ENCODE measurements at regions not wholly inside any gene's neighbourhood (a gene's known extent, or its start where the extent isn't known, plus 50 kb on each side); places are given as distances from the start of the nearest gene placed in this dataset.

- H4K20me1 ChIP-seq (ENCODE audit: low read depth), result no peaks in the 10 kb centered on the region
- H3K4me3 Mint-ChIP-seq, result no peak overlapping the region
- no peak overlapping the region for H3K27ac Mint-ChIP-seq
- H2AFZ ChIP-seq (replicated peaks), result no peak overlapping the region
- no peak overlapping the region for H3K9ac ChIP-seq
- H3K9me3 Mint-ChIP-seq, result peaks cover 2% of the 10 kb centered on the region
- no peaks in the 10 kb centered on the region for H3K4me1 Mint-ChIP-seq
- no peaks in the 10 kb centered on the region for H3K9me3 ChIP-seq (ENCODE audit: low read depth)
- no peaks in the 10 kb centered on the region for H3K27me3 ChIP-seq
- H3K4me3 ChIP-seq, result no peak overlapping the region
- DNase-seq (ENCODE audit: low spot score), result no peak
- H3K27ac ChIP-seq, result no peak overlapping the region
- H3K79me2 ChIP-seq (ENCODE audit: low read depth), result no peaks in the 10 kb centered on the region
- TF ChIP-seq CTCF (IDR thresholded peaks at IDR 0.05) (no peak), EZH2phosphoT487 (IDR thresholded peaks at IDR 0.05) (no peak), EZH2 (IDR thresholded peaks at IDR 0.05) (no peak)
- H3K4me2 ChIP-seq, result no peak overlapping the region
- H3K4me1 ChIP-seq, result no peaks in the 10 kb centered on the region
- no peaks in the 10 kb centered on the region for H3K36me3 ChIP-seq
- H3K27me3 Mint-ChIP-seq (ENCODE audit: insufficient read depth, low read depth), result no peaks in the 10 kb centered on the region
- no peaks in the 10 kb centered on the region for H3K36me3 Mint-ChIP-seq
- no peaks in the 10 kb centered on the region for H3F3A ChIP-seq (ENCODE audit: low read depth)
Observed at GRCh38 chr12:86698641-86698980, 442.4 kb upstream of the MGAT4C start.

DNA sequence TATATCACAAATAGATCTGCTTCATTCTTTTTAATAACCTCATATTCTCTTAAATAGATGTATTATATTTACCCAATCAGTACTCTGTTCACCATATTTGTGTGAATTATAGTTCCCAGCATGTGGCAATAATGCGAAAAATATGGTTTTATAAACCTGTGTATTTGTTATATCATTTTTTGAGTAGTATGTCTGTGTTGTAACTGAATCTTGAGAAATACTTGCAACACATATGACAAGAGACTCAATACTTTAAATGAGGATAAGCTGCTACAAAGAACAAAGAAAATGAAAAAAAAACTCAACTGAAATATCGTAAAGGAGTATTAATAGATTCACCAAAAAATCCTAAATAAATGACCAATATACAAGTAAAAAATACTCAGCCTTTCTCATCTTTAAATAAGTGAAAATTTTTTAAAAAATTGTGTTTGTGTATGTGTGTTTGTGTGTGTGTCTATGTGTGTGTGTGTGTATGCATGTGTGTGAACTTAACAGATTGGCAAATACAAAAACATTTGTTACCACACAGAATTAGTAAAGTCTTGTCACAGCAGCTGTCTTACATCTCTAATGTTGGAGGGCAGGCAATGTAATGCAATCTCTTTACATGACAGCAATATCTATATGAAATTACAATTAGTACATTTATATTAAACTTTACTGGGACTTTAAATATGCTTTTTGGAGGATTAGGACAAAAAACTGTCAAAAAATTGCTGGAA is 441.9 kb upstream of the MGAT4C start:
- TF ChIP-seq EZH2 (IDR thresholded peaks at IDR 0.05), result no peak
- no peak for TF ChIP-seq EZH2phosphoT487 (IDR thresholded peaks at IDR 0.05)
- no peak for TF ChIP-seq CTCF (IDR thresholded peaks at IDR 0.05)
- H3K27ac ChIP-seq, result no peak overlapping the region

DNA sequence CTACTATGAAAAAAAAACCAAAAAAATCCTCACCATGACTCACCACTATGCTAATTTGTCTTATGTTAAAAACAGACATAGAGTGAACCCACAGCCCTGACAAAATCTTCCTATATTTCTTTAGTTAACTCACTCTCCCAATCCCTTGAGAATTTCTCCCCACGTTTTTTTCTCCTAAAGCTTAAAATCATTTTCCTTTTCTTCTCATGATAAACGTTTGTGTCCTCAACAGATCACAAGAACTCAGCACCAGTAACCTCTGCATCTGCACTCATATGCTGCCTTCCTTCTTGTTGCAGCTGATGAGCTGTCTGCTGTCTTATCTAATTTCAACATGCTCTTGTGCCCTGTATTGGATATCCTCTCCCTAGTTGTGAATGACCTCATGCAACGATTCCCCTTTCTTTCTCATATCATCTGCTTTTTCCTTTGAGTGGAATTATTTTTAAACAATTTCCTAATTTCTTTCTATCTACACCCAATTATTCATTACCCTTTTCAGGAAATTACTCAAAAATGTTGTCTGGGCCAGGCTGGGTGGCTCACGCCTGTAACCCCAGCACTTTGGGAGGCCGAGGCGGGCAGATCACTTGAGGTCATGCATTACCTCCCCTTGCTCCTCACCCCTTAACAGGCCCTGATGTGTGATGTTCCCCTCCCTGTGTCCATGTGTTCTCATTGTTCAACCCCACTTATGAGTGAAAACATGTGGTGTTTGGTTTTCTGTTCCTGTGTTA is 427.5 kb upstream of the MGAT4C start:
- Mint-ChIP-seq H3K9me3 (peaks cover 11% of the 10 kb centered on the region), H3K27ac (no peak overlapping the region), H3K27me3 (ENCODE audit: insufficient read depth, low read depth) (no peaks in the 10 kb centered on the region), H3K4me3 (no peak overlapping the region), H3K36me3 (peaks cover 2% of the 10 kb centered on the region), H3K4me1 (no peaks in the 10 kb centered on the region)
- no peak overlapping the region for H2AFZ ChIP-seq (replicated peaks)
- no peak for DNase-seq (ENCODE audit: low spot score)
- H3K27me3 ChIP-seq, result no peaks in the 10 kb centered on the region
- no peak overlapping the region for H3K4me2 ChIP-seq
- H4K20me1 ChIP-seq (ENCODE audit: low read depth), result no peaks in the 10 kb centered on the region
- H3K79me2 ChIP-seq (ENCODE audit: low read depth), result no peaks in the 10 kb centered on the region
- H3K9ac ChIP-seq, result no peak overlapping the region
- no peaks in the 10 kb centered on the region for H3K4me1 ChIP-seq
- H3K9me3 ChIP-seq (ENCODE audit: low read depth), result no peaks in the 10 kb centered on the region
- H3F3A ChIP-seq (ENCODE audit: low read depth), result no peaks in the 10 kb centered on the region
- TF ChIP-seq EZH2phosphoT487 (IDR thresholded peaks at IDR 0.05) (no peak), EZH2 (IDR thresholded peaks at IDR 0.05) (no peak), CTCF (IDR thresholded peaks at IDR 0.05) (no peak)
- H3K4me3 ChIP-seq, result no peak overlapping the region
- no peak overlapping the region for H3K27ac ChIP-seq
- no peaks in the 10 kb centered on the region for H3K36me3 ChIP-seq

More for the DNA sequence above, 441.9 kb upstream of the MGAT4C start:
- H3K27ac Mint-ChIP-seq, result no peak overlapping the region
- Histone ChIP-seq H3K9ac (no peak overlapping the region), H3K4me2 (no peak overlapping the region), H3K4me3 (no peak overlapping the region), H2AFZ (replicated peaks) (no peak overlapping the region), H3K27me3 (no peaks in the 10 kb centered on the region), H3F3A (ENCODE audit: low read depth) (no peaks in the 10 kb centered on the region), H3K9me3 (ENCODE audit: low read depth) (no peaks in the 10 kb centered on the region), H3K36me3 (no peaks in the 10 kb centered on the region), H3K79me2 (ENCODE audit: low read depth) (no peaks in the 10 kb centered on the region), H3K4me1 (no peaks in the 10 kb centered on the region), H4K20me1 (ENCODE audit: low read depth) (no peaks in the 10 kb centered on the region)
- H3K36me3 Mint-ChIP-seq, result no peaks in the 10 kb centered on the region
- no peak overlapping the region for H3K4me3 Mint-ChIP-seq
- H3K4me1 Mint-ChIP-seq, result no peaks in the 10 kb centered on the region
- no peak for DNase-seq (ENCODE audit: low spot score)
- H3K9me3 Mint-ChIP-seq, result peaks cover 2% of the 10 kb centered on the region
- no peaks in the 10 kb centered on the region for H3K27me3 Mint-ChIP-seq (ENCODE audit: insufficient read depth, low read depth)
